HUES6 (cell line): ENCODE measurements at regions not wholly inside any gene's neighbourhood (a gene's known extent, or its start where the extent isn't known, plus 50 kb on each side); places are given as distances from the start of the nearest gene placed in this dataset.
"Not testable (repeated sequence)": the region's sequence is repeated elsewhere in the genome, so short reads cannot be mapped to it uniquely, and the experiment has no call there.

ENCODE experiments used
- H3K27ac ChIP-seq: 2 replicates; pipeline ENCODE4 v1.7.0; 2013; ENCODE audit warnings: low read depth, mild to moderate bottlenecking, low read length, inconsistent platforms
- H3K27me3 ChIP-seq: 2 replicates; pipeline ENCODE4 v1.6.1; 2013; ENCODE audit warnings: low read length; ENCODE audit not compliant: control insufficient read depth, insufficient read depth
- H3K36me3 ChIP-seq: 2 replicates; pipeline ENCODE4 v1.6.1; 2013; ENCODE audit warnings: low read length; ENCODE audit not compliant: control insufficient read depth, insufficient read depth
- H3K4me1 ChIP-seq: 2 replicates; pipeline ENCODE4 v1.6.1; 2013; ENCODE audit warnings: low read length; ENCODE audit not compliant: control insufficient read depth, insufficient read depth
- H3K4me3 ChIP-seq: 2 replicates; pipeline ENCODE4 v1.5.1; 2013; ENCODE audit warnings: low read depth, low read length
- H3K9ac ChIP-seq: one replicate; pipeline ENCODE4 v1.6.1; 2013; ENCODE audit warnings: mild to moderate bottlenecking, low read length
- H3K9me3 ChIP-seq: 2 replicates; pipeline ENCODE4 v1.6.1; 2013; ENCODE audit warnings: low read depth, low read length; ENCODE audit not compliant: control insufficient read depth, insufficient read depth

GRCh38 chr1:761791-762190, 75.3 kb upstream of the OR4F16 start:
- not testable (repeated sequence) for H3K4me3 ChIP-seq, H3K9me3 ChIP-seq, H3K4me1 ChIP-seq, H3K27me3 ChIP-seq, H3K36me3 ChIP-seq, H3K27ac ChIP-seq, H3K9ac ChIP-seq

GRCh38 chr1:771449-771848, 85.0 kb upstream of the OR4F16 start:
- H3K27ac ChIP-seq, H3K9ac ChIP-seq, H3K9me3 ChIP-seq, H3K36me3 ChIP-seq, H3K4me1 ChIP-seq, H3K4me3 ChIP-seq, H3K27me3 ChIP-seq: not testable (repeated sequence)

- not testable (repeated sequence) for H3K36me3 ChIP-seq, H3K27ac ChIP-seq, H3K27me3 ChIP-seq, H3K9ac ChIP-seq, H3K9me3 ChIP-seq, H3K4me1 ChIP-seq
- H3K4me3 ChIP-seq = peak overlapping the region; percentile 67
Observed at GRCh38 chr1:777480-778180, 91.2 kb upstream of the OR4F16 start.

GRCh38 chr1:778451-779278, 92.2 kb upstream of the OR4F16 start:
- Histone ChIP-seq H3K27ac (peak overlapping the region; percentile 86; the same call in 1 of the 2 replicates), H3K9ac (peak overlapping the region; percentile 81), H3K4me3 (peak overlapping the region; percentile 67)
- H3K9me3 ChIP-seq, H3K36me3 ChIP-seq, H3K27me3 ChIP-seq, H3K4me1 ChIP-seq: not testable (repeated sequence)

GRCh38 chr1:779621-780020, 93.2 kb upstream of the OR4F16 start:
- H3K9me3 ChIP-seq, H3K27ac ChIP-seq, H3K4me1 ChIP-seq, H3K9ac ChIP-seq, H3K27me3 ChIP-seq, H3K36me3 ChIP-seq: not testable (repeated sequence)
- peak overlapping the region; percentile 39 for H3K4me3 ChIP-seq

- H3K9me3 ChIP-seq = peaks cover 40% of the 10 kb centered on the region
- no peak overlapping the region for H3K27ac ChIP-seq
- H3K36me3 ChIP-seq = no peaks in the 10 kb centered on the region; the same call in 1 of the 2 replicates
- H3K9ac ChIP-seq = no peak overlapping the region
- no peak overlapping the region for H3K4me3 ChIP-seq
- H3K27me3 ChIP-seq = no peaks in the 10 kb centered on the region
- H3K4me1 ChIP-seq = no peaks in the 10 kb centered on the region
Observed at GRCh38 chr1:788835-789234, 102.4 kb upstream of the OR4F16 start.

- not testable (repeated sequence) for H3K27ac ChIP-seq, H3K4me3 ChIP-seq, H3K36me3 ChIP-seq, H3K9ac ChIP-seq, H3K4me1 ChIP-seq, H3K27me3 ChIP-seq
- peaks cover 37% of the 10 kb centered on the region for H3K9me3 ChIP-seq
Observed at GRCh38 chr1:789606-790005, 103.2 kb upstream of the OR4F16 start.

GRCh38 chr1:790388-790930, 104.0 kb upstream of the OR4F16 start:
- not testable (repeated sequence) for H3K4me1 ChIP-seq, H3K9ac ChIP-seq, H3K4me3 ChIP-seq, H3K36me3 ChIP-seq, H3K27ac ChIP-seq, H3K27me3 ChIP-seq
- peaks cover 37% of the 10 kb centered on the region for H3K9me3 ChIP-seq

GRCh38 chr1:794310-794709, 107.9 kb upstream of the OR4F16 start:
- not testable (repeated sequence) for H3K9ac ChIP-seq, H3K27ac ChIP-seq, H3K4me1 ChIP-seq, H3K36me3 ChIP-seq, H3K4me3 ChIP-seq, H3K27me3 ChIP-seq
- H3K9me3 ChIP-seq = peaks cover 22% of the 10 kb centered on the region

- peaks cover 15% of the 10 kb centered on the region for H3K9me3 ChIP-seq
Observed at GRCh38 chr1:794918-795584, 108.6 kb upstream of the OR4F16 start.

GRCh38 chr1:797649-798048, 111.2 kb upstream of the OR4F16 start:
- H3K27me3 ChIP-seq, H3K27ac ChIP-seq, H3K36me3 ChIP-seq, H3K9me3 ChIP-seq, H3K9ac ChIP-seq, H3K4me1 ChIP-seq, H3K4me3 ChIP-seq: not testable (repeated sequence)

More at GRCh38 chr1:794918-795584, 108.6 kb upstream of the OR4F16 start:
- not testable (repeated sequence) for H3K36me3 ChIP-seq, H3K27me3 ChIP-seq, H3K9ac ChIP-seq, H3K27ac ChIP-seq, H3K4me1 ChIP-seq, H3K4me3 ChIP-seq
